GM11168 (cell line): ENCODE measurements at regions not wholly inside any gene's neighbourhood (a gene's known extent, or its start where the extent isn't known, plus 50 kb on each side); places are given as distances from the start of the nearest gene placed in this dataset.

Experiments used
- in situ Hi-C: fragments of 300-500 bp; cut with MboI; formaldehyde crosslinking; loops from one replicate; pipeline ENCODE4 v1.12.0; 2022; ENCODE audit warnings: low sequenced_read_pairs; ENCODE audit not compliant: unreplicated experiment

GRCh38 chr1:115233598-115233997 lies 104.5 kb downstream of the NGF start:
- in situ Hi-C loops = no loop called here

- in situ Hi-C loops = no loop called here
Measured at GRCh38 chr1:115230281-115230680, 107.8 kb downstream of the NGF start.

DNA sequence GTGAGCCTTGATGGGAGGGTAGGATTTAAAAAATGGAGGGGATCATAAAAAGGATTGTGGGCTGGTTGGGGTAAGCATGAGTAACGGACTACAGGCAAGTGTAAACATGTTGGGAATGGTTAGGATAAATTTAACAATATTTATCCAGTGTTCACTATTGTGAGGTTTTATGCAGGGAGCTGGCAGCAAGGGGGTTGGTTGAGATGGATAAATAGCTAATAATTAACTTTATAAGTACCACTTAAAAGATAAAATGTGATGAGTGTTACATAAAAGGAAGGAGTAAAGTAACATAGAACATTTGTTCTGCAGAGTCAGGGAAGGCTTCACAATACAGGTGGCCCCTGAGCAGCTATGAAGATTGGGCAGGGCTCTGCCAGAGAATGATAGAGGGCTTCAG lies 109.0 kb downstream of the NGF start:
- in situ Hi-C loops = no loop called here

- in situ Hi-C loops = no loop called here
Measured at GRCh38 chr1:115228191-115228590, 109.9 kb downstream of the NGF start.

- in situ Hi-C loops = no loop called here
Measured at GRCh38 chr1:115227346-115228082, 110.5 kb downstream of the NGF start.

GRCh38 chr1:115225993-115226685 lies 111.9 kb downstream of the NGF start:
- in situ Hi-C loops = no loop called here

DNA sequence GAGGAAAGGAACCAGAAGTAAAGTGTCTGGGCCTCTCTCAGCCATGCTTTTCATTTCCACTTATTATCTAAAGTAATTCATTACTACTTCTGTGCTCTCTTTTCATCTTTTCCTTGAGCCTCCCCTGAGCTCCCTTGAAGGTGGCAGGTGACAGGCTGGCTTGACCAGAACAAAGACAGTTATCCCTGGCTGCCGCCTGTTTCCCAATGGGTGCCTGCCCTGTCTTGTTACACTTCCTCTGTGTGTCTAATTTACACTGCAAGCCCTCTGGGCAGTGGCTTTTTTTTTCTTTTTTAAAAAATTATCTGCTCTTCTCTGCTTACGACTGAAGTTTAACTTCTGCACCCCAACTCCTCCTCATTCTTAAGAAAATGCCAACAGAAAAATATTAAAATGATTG lies 113.4 kb downstream of the NGF start:
- in situ Hi-C loops = no loop called here

DNA sequence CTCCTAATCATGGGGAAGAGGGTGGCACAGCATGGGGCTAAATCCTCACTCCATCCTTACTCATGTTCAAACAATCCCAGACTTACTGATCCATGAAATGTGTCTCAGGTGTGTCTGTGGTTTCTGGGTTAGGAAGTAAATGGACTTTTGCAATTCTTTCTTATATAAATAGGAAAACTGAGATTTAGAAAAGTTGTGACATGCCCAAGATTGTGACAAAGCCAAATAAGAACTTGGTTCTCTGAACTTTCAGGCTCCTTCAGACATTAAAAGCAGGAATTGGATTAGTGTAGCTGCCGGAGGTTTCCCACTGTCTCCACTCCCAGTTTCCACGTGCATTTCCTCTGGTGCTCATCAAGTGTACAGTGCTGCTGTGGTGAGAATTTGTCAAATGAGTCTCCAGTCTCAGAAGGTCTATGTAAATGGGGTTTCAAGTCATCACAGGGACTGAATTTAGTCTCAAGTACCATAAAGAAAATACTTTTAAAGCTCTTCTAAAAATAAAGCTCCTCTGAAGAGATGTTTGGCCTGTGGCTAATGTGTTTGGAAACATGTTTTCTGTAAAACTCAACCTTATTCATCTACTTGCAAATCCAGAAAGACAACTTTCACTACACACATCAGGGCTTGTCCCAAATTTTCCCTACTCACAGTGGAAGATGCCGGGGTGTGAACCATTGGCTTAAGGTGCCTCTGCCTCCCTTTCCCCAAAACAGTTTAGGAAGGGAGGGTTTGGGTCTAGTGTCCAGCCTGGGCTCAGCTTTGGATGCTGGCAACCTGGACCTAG lies 115.2 kb downstream of the NGF start:
- in situ Hi-C loops = no loop called here

- in situ Hi-C loops = no loop called here
Measured at GRCh38 chr1:115220340-115221270, 117.4 kb downstream of the NGF start.

GRCh38 chr1:115219927-115220326 lies 118.1 kb downstream of the NGF start:
- in situ Hi-C loops = no loop called here

DNA sequence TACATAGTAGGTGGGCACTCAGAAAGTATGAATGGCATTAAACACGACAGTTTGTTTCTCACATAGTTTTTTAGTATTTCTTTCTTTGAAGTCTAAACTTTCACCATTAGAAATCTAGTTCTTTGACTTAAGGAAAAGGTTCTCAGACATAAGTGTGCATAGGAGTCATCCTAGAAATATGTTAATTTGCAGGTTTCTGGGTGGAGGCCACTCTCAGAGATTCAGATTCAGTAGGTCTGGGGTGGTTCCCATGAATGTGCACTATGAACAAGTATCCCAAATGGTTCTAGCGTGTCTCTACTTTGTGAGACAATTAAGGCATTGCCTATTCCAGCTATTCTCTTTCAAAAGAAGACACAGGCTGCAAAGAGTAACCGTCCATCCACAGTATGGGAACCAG lies 119.3 kb downstream of the NGF start:
- in situ Hi-C loops = no loop called here

GRCh38 chr1:115218034-115218405 lies 120.0 kb downstream of the NGF start:
- in situ Hi-C loops = no loop called here

DNA sequence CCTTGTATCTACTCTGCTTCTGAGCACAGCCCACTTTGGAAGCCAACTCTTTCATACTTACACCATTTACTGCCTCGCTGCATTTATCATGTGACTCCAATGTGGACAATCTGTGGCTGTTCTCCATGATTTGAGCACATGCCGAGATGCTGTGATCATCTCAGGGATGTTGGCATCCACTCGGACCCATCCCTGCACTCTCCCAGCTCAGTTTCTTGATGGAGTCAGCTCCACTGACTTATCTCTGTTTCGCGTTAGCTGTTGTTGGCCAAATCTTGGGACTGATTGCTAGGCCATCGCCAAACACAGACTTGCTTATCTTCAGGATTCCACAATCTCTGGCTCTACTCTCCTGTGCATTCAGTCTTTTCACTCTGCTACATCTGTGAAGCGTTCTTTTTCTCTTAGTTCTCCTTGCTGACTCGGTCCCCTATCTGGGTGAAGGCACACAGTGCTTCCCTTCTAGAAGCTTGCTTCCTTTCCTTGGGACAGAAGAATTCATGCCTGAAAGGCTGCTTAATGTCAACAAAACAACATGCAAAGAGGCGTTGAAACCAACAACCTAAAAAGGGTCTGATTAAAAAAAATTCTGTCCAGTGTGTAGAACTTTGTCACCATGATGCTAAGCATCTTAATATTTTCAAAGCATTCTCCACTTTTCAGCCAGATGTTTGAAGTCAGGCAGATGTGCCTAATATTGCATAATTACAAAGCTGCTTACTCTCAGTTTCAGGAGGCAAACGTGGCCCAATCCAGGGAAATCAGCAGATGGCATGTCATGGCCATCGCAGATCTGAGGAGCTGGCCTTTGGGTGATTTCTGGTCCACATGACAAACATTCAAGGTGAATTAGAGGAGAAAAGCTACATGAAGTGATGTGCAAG lies 120.7 kb downstream of the NGF start:
- in situ Hi-C loops = no loop called here

DNA sequence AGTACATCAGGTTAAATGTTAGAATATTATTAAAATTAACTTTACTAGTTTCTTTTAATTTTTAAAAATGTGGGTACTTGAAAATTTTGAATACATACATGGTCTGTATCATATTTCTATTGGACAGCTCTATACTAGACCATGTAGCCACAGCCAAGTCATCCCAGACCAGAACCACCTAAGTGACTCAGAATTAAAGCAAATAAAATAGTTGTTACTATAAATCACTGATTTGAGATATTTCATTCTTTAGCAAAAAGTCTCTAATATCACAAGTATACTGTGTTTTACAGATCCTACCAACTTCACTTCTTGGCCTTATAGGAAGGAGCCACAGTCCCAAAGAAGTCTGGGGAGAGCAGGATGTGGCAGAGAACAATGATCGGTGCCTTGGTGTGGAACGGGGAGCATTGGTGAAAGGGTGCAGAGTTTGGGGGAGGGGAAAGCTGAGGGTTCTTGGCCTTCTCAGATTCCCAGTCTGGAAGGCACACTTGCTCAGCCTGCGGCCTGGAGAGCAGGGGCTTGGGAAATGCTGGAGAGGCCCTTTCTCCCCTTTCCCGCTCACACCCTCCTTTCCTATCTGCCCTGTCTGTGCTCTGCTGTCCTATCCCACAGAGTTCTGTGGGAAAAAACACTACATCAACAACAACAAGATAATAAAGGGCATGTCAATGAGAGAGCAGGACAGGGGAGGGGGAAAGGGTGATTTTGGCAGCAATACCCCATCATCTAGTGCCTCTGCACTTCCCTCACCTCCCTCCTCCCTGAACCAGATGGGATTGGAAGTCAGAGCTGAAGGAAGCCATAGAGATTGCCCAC lies 122.1 kb downstream of the NGF start:
- in situ Hi-C loops = no loop called here

DNA sequence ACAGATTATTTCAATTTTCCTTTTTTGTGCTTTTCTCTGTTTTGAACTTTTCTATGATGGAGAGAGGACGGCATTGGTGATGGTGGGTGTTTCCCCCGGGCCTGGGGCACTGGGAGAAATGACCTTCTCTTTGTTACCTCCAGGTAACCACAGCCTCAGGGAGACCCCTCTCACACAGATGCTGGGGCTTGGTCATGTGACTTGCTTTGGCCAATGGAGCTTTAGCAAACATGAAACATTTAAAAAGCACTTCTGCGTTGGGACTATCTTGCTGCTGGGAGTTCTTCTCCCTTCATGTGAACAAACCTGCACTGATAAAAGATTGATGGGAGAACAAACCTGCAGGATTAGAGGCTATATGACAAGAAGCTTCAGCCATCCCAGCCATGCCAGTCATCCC lies 122.9 kb downstream of the NGF start:
- in situ Hi-C loops = no loop called here

DNA sequence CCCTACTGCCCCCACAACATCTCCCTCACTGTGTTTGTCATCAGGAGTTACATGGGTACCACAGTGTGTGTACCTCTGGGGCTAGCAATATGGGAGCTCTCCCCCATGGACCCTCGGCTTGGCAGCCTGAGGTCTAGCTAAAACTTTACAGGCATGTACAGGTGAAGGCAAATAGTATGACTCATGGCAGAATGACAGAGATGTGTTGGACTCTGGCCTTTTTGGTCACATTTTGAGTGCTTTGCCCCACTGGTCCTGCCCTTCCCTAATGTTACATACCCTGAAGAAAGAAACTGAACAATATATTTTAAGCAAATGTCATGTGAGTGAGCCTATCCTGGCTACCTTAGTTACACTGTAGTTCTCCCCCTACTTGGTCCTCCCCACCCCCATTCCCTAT lies 124.0 kb downstream of the NGF start:
- in situ Hi-C loops = no loop called here

DNA sequence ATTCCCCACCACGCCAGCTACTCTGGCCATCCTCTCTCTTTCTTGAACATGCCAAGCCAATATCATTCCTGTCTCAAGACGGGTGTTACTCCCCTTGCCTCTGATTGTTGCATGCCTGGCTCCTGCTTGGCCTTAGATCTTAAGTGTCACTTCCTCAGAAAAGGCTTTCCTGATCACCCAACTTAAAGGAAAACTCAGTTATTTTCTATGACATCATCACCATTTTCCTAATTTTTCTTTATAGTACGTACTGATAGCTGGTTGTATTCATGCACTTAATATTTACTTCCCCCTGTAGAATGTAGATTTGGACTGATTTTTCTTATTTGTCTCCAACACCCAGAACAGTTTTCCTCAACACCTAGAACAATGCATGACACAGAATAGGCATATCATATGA lies 123.8 kb upstream of the TSPAN2 start:
- in situ Hi-C loops = no loop called here

- in situ Hi-C loops = no loop called here
Measured at GRCh38 chr1:115211071-115211745, 121.9 kb upstream of the TSPAN2 start.
